Peyer's patch (tissue), 4 donors: ENCODE measurements at regions not wholly inside any gene's neighbourhood (a gene's known extent, or its start where the extent isn't known, plus 50 kb on each side); places are given as distances from the start of the nearest gene placed in this dataset.
"Not testable (repeated sequence)": the region's sequence is repeated elsewhere in the genome, so short reads cannot be mapped to it uniquely, and the experiment has no call there.

Source experiments
- DNase-seq, 3 donors: peaks; one replicate each; pipeline ENCODE4 v3.0.0-alpha.2; 2017 to 2019
- H3K27ac ChIP-seq, 4 donors: fragments of 200-600 bp; sonication (generic); one replicate each; pipeline ENCODE4 v1.5.1; 2016 to 2019
- H3K27me3 ChIP-seq, 2 donors: fragments of 200-600 bp; sonication (generic); one replicate each; pipeline ENCODE4 v1.5.1; 2019
- H3K36me3 ChIP-seq, 3 donors: fragments of 200-600 bp; sonication (generic); one replicate each; pipeline ENCODE4 v1.5.1; 2016 to 2019
- H3K4me1 ChIP-seq, 4 donors: fragments of 200-600 bp; sonication (generic); one replicate each; pipeline ENCODE4 v1.5.1; 2016 to 2019
- H3K4me3 ChIP-seq, 4 donors: fragments of 200-600 bp; sonication (generic); 1 replicate in 3 of 4; 2 replicates in 1 of 4; pipeline ENCODE4 v1.5.1; 2016 to 2019; ENCODE audit warnings: mild to moderate bottlenecking in 1 of 4
- H3K9me3 ChIP-seq, 4 donors: fragments of 200-600 bp; sonication (generic); one replicate each; pipeline ENCODE4 v1.5.1; 2016 to 2019; ENCODE audit warnings: mild to moderate bottlenecking in 1 of 4
- CTCF ChIP-seq, 6 experiments: fragments of 450-650 bp in 4 of 6; fragments of 200-600 bp in 2 of 6; sonication (generic) in 1 of 6; IDR thresholded peaks; one replicate each; pipeline ENCODE4 v1.5.1; 2017 to 2019; ENCODE audit warnings: antibody characterized with exemption in 6 of 6, mild to moderate bottlenecking in 3 of 6, moderate library complexity in 1 of 6
- POLR2A ChIP-seq, 2 donors: fragments of 450-650 bp; IDR thresholded peaks; one replicate each; pipeline ENCODE4 v1.5.1; 2017; ENCODE audit warnings: antibody characterized with exemption in 2 of 2, mild to moderate bottlenecking in 2 of 2, moderate library complexity in 2 of 2
- small RNA-seq, 2 donors: library from RNA; depleted of rRNA; stranded (forward); fragments of <200 nt; gene quantifications; one replicate each; pipeline ENCODE3, GENCODE V24; 2016

GRCh38 chr4:115187136-115187535 is 73.7 kb upstream of the NDST4 start:
- no peaks in the 10 kb centered on the region for H3K9me3 ChIP-seq
- DNase-seq = no peak
- no peaks in the 10 kb centered on the region for H3K27me3 ChIP-seq
- no peak overlapping the region for H3K4me3 ChIP-seq
- no peak overlapping the region for H3K27ac ChIP-seq
- TF ChIP-seq POLR2A (IDR thresholded peaks at IDR 0.05) (no peak), CTCF (IDR thresholded peaks at IDR 0.05) (no peak)
- no peaks in the 10 kb centered on the region for H3K4me1 ChIP-seq
- no peaks in the 10 kb centered on the region for H3K36me3 ChIP-seq

- not testable (repeated sequence) for H3K4me1 ChIP-seq, H3K9me3 ChIP-seq, H3K4me3 ChIP-seq, H3K36me3 ChIP-seq, H3K27ac ChIP-seq, DNase-seq, H3K27me3 ChIP-seq
These were observed 66.1 kb upstream of the NDST4 start for GRCh38 chr4:115179438-115180062.

- H3K36me3 ChIP-seq, H3K4me1 ChIP-seq, H3K27ac ChIP-seq, H3K9me3 ChIP-seq, DNase-seq, H3K4me3 ChIP-seq, H3K27me3 ChIP-seq: not testable (repeated sequence)
These were observed 65.3 kb upstream of the NDST4 start for GRCh38 chr4:115178687-115179086.

- TF ChIP-seq CTCF (IDR thresholded peaks at IDR 0.05) = no peak
- TF ChIP-seq POLR2A (IDR thresholded peaks at IDR 0.05) = no peak
- Histone ChIP-seq H3K9me3 (no peaks in the 10 kb centered on the region), H3K4me1 (no peaks in the 10 kb centered on the region), H3K4me3 (no peak overlapping the region), H3K36me3 (no peaks in the 10 kb centered on the region), H3K27me3 (no peaks in the 10 kb centered on the region), H3K27ac (no peak overlapping the region)
- DNase-seq = no peak
These were observed 57.8 kb upstream of the NDST4 start for GRCh38 chr4:115171220-115171619.

GRCh38 chr4:115165503-115165902 is 52.1 kb upstream of the NDST4 start:
- TF ChIP-seq CTCF (IDR thresholded peaks at IDR 0.05) (no peak), POLR2A (IDR thresholded peaks at IDR 0.05) (no peak)
- no peaks in the 10 kb centered on the region for H3K4me1 ChIP-seq
- DNase-seq = no peak
- no peaks in the 10 kb centered on the region for H3K27me3 ChIP-seq
- no peak overlapping the region for H3K4me3 ChIP-seq
- no peak overlapping the region for H3K27ac ChIP-seq
- no peaks in the 10 kb centered on the region for H3K36me3 ChIP-seq
- no peaks in the 10 kb centered on the region for H3K9me3 ChIP-seq

Small RNA genes lying in the stretch of these regions (small RNA-seq; reads per million reads assigned to genes)
- 0 reads per million in 2 donors for gene RNU6-119P
